ENCODE measurements at regions not wholly inside any gene's neighbourhood (a gene's known extent, or its start where the extent isn't known, plus 50 kb on each side); places are given as distances from the start of the nearest gene placed in this dataset.

- TF ChIP-seq CTCF (IDR thresholded peaks at IDR 0.05; ENCODE audit: low read depth, low read length, poor library complexity, severe bottlenecking), result no peak
- no peak for TF ChIP-seq EZH2phosphoT487 (IDR thresholded peaks at IDR 0.05; ENCODE audit: borderline replicate concordance, low read length)
These were observed 84.0 kb upstream of the BMP2K start for GRCh38 chr4:78691971-78692821.

All from DOHH2 (cell line).